PFSK-1 (cell line): ENCODE measurements at regions not wholly inside any gene's neighbourhood (a gene's known extent, or its start where the extent isn't known, plus 50 kb on each side); places are given as distances from the start of the nearest gene placed in this dataset.

ENCODE experiments used
- FOXP2 ChIP-seq: optimal IDR thresholded peaks from 2 replicates; pipeline ENCODE3; 2011; ENCODE audit warnings: borderline replicate concordance, control low read depth, inconsistent platforms; ENCODE audit not compliant: insufficient read depth; ENCODE audit errors: extremely low read length, extremely low read depth
- TAF1 ChIP-seq: IDR thresholded peaks from 2 replicates; pipeline ENCODE4 v1.6.1; 2012; ENCODE audit warnings: low read length, control low read depth, borderline replicate concordance; ENCODE audit not compliant: insufficient read depth
- TF ChIP-seq, protein P1 (sequence below), 2 experiments: IDR thresholded peaks; 2 replicates each; pipeline versions ENCODE4 v1.6.1 to v1.8.0; 2011 to 2012; ENCODE audit warnings: low read depth in 2 of 2, low read length in 2 of 2, control low read depth in 1 of 2, inconsistent platforms in 1 of 2, mild to moderate bottlenecking in 1 of 2, moderate library complexity in 1 of 2; ENCODE audit not compliant: insufficient read depth in 1 of 2

DNA sequence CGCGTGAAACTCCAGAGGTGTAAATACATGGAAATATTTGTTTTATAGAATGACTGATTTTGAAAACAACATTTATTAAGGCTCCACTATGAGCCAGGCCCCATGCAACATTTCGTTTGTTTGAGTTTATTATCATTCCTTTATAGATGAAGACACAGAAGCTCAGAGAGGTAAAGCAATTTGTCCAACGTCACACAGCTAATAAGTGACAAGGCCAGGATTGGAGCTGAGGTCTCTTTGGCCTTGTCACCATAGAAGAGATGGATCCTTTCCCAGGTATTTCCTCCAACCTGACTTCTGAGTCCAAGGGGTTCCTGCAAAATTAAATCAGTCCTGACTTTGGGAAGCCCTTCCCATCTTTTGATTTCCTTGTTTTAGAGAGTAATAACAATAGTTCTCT, 98.0 kb downstream of the SYF2 start:
- TF ChIP-seq TAF1 (no peak), FOXP2 (no peak)
- TF ChIP-seq, protein P1, sequence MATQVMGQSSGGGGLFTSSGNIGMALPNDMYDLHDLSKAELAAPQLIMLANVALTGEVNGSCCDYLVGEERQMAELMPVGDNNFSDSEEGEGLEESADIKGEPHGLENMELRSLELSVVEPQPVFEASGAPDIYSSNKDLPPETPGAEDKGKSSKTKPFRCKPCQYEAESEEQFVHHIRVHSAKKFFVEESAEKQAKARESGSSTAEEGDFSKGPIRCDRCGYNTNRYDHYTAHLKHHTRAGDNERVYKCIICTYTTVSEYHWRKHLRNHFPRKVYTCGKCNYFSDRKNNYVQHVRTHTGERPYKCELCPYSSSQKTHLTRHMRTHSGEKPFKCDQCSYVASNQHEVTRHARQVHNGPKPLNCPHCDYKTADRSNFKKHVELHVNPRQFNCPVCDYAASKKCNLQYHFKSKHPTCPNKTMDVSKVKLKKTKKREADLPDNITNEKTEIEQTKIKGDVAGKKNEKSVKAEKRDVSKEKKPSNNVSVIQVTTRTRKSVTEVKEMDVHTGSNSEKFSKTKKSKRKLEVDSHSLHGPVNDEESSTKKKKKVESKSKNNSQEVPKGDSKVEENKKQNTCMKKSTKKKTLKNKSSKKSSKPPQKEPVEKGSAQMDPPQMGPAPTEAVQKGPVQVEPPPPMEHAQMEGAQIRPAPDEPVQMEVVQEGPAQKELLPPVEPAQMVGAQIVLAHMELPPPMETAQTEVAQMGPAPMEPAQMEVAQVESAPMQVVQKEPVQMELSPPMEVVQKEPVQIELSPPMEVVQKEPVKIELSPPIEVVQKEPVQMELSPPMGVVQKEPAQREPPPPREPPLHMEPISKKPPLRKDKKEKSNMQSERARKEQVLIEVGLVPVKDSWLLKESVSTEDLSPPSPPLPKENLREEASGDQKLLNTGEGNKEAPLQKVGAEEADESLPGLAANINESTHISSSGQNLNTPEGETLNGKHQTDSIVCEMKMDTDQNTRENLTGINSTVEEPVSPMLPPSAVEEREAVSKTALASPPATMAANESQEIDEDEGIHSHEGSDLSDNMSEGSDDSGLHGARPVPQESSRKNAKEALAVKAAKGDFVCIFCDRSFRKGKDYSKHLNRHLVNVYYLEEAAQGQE (IDR thresholded peaks at IDR 0.05; ENCODE audit: insufficient read depth in 1 of 2, low read depth in 2 of 2, low read length in 2 of 2), result no peak
